H7 (cell line): ENCODE measurements at regions not wholly inside any gene's neighbourhood (a gene's known extent, or its start where the extent isn't known, plus 50 kb on each side); places are given as distances from the start of the nearest gene placed in this dataset.
A peak's percentile ranks its signal among the peaks of the same experiment; 100 is the strongest.

Experiments used
- DNase-seq: peaks from one replicate; pipeline ENCODE4 v3.0.0; 2012
- H3K27me3 ChIP-seq: 2 replicates; pipeline ENCODE4 v1.6.0; 2011; ENCODE audit warnings: mild to moderate bottlenecking, low read length; ENCODE audit not compliant: control insufficient read depth, insufficient read depth
- H3K36me3 ChIP-seq: replicated peaks from 2 replicates; pipeline ENCODE4 v1.5.1; 2011; ENCODE audit warnings: low read length; ENCODE audit not compliant: control insufficient read depth, insufficient read depth
- H3K4me3 ChIP-seq: 2 replicates; pipeline ENCODE4 v1.5.1; 2011; ENCODE audit warnings: low read depth, mild to moderate bottlenecking, control low read depth, low read length, moderate library complexity; ENCODE audit not compliant: insufficient read depth

- no peak overlapping the region for H3K4me3 ChIP-seq
- no peaks in the 10 kb centered on the region for H3K27me3 ChIP-seq
- H3K36me3 ChIP-seq: no peaks in the 10 kb centered on the region
- peak; percentile 10 for DNase-seq
These were observed 100.9 kb upstream of the PARP11 start for GRCh38 chr12:3973973-3974644.

DNA sequence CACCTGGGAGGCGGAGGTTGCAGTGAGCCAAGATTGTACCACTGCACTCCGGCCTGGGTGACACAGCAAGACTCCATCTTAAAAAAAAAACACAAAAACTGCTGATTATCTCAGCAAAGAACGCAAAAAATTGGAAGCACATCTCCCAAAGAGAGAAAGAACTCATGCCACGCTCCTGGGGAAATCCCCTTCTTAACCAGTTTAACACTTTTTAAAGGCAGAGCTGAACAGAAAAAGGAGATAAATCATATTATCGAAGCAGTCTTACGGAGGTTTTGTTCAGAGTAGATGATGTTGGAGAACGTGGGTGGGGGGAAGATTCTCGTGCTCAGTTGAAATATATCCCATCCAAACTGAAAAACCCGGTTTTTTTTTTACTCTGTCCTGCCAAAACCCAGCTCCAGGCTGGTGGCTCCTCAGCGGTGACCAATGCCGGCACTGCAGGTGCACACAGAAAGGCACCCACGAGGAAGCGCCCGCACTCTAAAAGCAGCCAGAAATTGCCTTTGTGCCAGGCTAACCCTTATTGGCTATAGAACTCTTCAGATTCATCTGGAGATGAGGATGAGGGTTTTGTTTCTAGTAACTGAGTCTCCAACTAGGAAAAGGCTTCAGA lies 100.2 kb upstream of the PARP11 start:
- DNase-seq: no peak
- H3K27me3 ChIP-seq: no peaks in the 10 kb centered on the region
- no peak overlapping the region for H3K4me3 ChIP-seq
- no peaks in the 10 kb centered on the region for H3K36me3 ChIP-seq

DNA sequence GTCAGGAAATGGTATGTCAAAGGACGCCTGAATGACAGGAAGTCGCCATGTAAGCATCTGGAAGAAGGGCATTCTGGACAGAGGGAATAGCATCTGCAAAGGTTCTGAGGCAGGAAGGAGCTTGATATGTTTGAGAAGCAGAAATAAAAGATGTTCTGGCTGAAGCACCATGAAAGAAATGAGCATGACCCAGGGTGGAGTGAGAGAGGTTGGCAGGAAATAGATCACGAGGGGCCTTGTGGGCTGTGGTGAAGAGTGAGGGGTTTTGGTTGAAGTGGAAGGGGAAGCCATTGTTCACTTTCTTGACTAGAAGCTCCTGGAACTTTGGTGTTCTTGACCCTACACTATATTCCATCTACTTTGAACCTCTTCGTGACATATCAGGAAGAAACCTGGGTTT lies 99.4 kb upstream of the PARP11 start:
- no peak for DNase-seq
- Histone ChIP-seq H3K4me3 (no peak overlapping the region), H3K27me3 (no peaks in the 10 kb centered on the region), H3K36me3 (no peaks in the 10 kb centered on the region)

GRCh38 chr12:3968523-3968922 lies 95.3 kb upstream of the PARP11 start:
- no peak for DNase-seq
- no peak overlapping the region for H3K4me3 ChIP-seq
- H3K27me3 ChIP-seq: no peaks in the 10 kb centered on the region
- no peaks in the 10 kb centered on the region for H3K36me3 ChIP-seq

GRCh38 chr12:3967556-3968160 lies 94.5 kb upstream of the PARP11 start:
- H3K36me3 ChIP-seq: no peaks in the 10 kb centered on the region
- no peaks in the 10 kb centered on the region for H3K27me3 ChIP-seq
- DNase-seq: no peak
- H3K4me3 ChIP-seq: no peak overlapping the region

GRCh38 chr12:3966376-3966775 lies 93.2 kb upstream of the PARP11 start:
- no peaks in the 10 kb centered on the region for H3K27me3 ChIP-seq
- no peak for DNase-seq
- no peak overlapping the region for H3K4me3 ChIP-seq
- H3K36me3 ChIP-seq: no peaks in the 10 kb centered on the region

- H3K4me3 ChIP-seq: no peak overlapping the region
These were observed 91.8 kb upstream of the PARP11 start for GRCh38 chr12:3965046-3965445.

GRCh38 chr12:3964439-3964838 lies 91.2 kb upstream of the PARP11 start:
- H3K4me3 ChIP-seq: no peak overlapping the region
- peak; percentile 76 for DNase-seq
- H3K36me3 ChIP-seq: no peaks in the 10 kb centered on the region
- no peaks in the 10 kb centered on the region for H3K27me3 ChIP-seq

More at GRCh38 chr12:3965046-3965445, 91.8 kb upstream of the PARP11 start:
- Histone ChIP-seq H3K36me3 (no peaks in the 10 kb centered on the region), H3K27me3 (no peaks in the 10 kb centered on the region)
- no peak for DNase-seq

DNA sequence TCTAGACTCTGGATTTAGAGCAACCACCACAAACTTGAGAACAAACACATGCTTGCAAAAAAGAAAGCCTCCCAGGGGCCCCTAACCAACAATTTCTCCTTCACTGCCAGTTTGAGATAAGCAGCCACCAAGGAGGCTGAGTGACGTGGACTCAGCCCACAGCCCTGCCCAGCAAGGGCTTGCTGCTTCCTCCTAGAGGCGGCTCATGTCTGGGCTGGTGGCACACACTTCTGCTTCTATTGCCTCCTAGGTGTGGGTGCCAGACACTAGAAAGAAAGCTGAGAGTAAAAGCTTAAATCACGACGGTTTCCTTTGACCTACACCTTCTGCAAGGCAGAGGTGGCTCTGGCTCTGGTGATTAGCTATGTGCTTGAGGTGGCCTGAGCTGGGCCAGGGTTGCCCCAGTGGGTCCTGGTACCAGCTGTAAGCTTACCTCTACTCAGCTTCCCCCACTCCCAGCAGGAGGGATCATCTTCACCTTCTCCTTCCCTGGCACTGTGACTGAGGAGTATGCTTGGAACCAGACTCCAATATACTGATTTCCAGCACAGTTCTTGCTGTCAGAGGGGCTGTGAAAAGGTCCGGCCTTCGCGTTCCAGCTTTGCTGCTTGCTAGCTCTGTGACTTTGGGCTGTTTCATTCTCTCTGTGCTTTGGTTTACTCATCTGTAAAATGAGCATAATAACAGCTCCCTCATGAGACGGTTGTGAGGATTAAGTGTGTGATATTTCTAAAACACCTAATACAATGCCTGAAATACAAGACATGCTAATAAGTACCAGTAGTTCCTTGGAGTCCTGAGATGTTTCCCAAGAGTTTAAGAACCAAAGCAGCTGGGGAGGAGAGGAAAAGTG lies 89.7 kb upstream of the PARP11 start:
- DNase-seq: no peak
- Histone ChIP-seq H3K27me3 (no peaks in the 10 kb centered on the region), H3K4me3 (no peak overlapping the region), H3K36me3 (no peaks in the 10 kb centered on the region)

DNA sequence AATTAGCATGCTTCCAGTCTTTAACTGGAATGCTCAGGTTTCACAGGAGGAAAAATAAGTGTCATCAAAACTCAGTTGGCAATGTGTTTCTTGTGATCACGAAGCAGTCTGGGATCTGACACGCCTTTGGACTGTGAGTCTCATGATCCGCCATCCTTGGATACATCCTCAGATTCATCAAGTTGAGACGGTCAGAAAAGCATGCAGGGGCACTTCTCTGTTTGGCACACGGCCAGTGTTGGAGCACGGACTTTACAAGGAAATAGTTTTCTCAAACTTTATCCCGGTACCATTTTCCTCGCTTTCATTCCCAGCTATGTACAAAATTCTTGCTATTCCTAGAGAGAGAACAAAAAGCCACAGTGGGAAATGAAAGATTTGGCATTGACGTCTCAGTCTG lies 88.4 kb upstream of the PARP11 start:
- Histone ChIP-seq H3K4me3 (no peak overlapping the region), H3K36me3 (no peaks in the 10 kb centered on the region), H3K27me3 (no peaks in the 10 kb centered on the region)
- no peak for DNase-seq

GRCh38 chr12:3959799-3960560 lies 86.8 kb upstream of the PARP11 start:
- Histone ChIP-seq H3K36me3 (no peaks in the 10 kb centered on the region), H3K4me3 (no peak overlapping the region), H3K27me3 (no peaks in the 10 kb centered on the region)
- no peak for DNase-seq

- H3K27me3 ChIP-seq: no peaks in the 10 kb centered on the region
- DNase-seq: no peak
- no peak overlapping the region for H3K4me3 ChIP-seq
- no peaks in the 10 kb centered on the region for H3K36me3 ChIP-seq
These were observed 85.3 kb upstream of the PARP11 start for GRCh38 chr12:3958534-3958933.

- no peak for DNase-seq
- Histone ChIP-seq H3K27me3 (no peaks in the 10 kb centered on the region; the same call in 1 of the 2 replicates), H3K36me3 (no peaks in the 10 kb centered on the region), H3K4me3 (no peak overlapping the region)
These were observed 78.4 kb upstream of the PARP11 start for GRCh38 chr12:3951380-3952135.
